ENCODE measurements at regions not wholly inside any gene's neighbourhood (a gene's known extent, or its start where the extent isn't known, plus 50 kb on each side); places are given as distances from the start of the nearest gene placed in this dataset.
"Not testable (repeated sequence)": the region's sequence is repeated elsewhere in the genome, so short reads cannot be mapped to it uniquely, and the experiment has no call there.

- DNase-seq (ENCODE audit: low spot score) = peak; percentile 26
Observed at GRCh38 chr15:58357529-58358476, 74.0 kb upstream of the LIPC start.

- DNase-seq (ENCODE audit: low spot score) = no peak
Observed at GRCh38 chr15:58360421-58361090, 71.2 kb upstream of the LIPC start.

DNA sequence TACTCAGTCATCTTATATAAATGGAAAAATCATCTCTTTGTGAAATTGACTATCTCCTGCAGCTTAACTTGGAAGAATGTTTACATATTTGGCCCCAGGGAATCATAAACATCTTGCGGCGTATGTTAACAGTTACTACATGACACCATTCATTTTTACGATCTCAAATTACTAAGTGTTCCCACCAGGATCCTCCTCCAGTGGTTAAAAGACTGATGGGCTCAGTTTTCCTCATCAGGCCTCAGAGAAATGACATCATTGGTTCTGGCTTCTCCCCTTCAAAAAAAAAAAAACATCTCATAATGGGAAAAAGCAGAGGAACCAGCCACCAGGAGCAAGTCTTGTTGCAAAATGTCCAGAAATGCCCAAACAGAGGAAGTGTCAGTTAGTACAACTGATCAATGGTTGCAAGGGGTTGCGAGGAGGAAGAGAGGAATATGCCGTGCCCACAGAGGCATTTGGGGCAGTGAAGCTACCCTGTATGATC is 70.5 kb upstream of the LIPC start:
- DNase-seq (ENCODE audit: low spot score) = no peak

- DNase-seq (ENCODE audit: low spot score) = no peak
Observed at GRCh38 chr15:58362262-58362922, 69.4 kb upstream of the LIPC start.

DNA sequence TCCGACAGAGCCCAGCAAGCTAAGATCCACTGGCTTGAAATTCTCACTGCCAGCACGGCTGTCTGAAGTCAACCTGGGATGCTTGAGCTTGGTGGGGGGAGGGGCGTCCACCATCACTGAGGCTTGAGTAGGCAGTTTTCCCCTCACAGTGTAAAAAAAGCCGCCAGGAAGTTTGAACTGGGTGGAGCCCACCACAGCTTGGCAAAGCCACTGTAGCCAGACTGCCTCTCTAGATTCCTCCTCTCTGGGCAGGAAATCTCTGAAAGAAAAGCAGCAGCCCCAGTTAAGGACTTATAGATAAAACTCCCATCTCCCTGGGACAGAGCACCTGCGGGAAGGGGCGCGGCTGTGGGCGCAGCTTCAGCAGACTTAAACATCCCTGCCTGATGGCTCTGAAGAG is 68.7 kb upstream of the LIPC start:
- not testable (repeated sequence) for DNase-seq (ENCODE audit: low spot score)

GRCh38 chr15:58363673-58364072 is 68.1 kb upstream of the LIPC start:
- not testable (repeated sequence) for DNase-seq (ENCODE audit: low spot score)

DNA sequence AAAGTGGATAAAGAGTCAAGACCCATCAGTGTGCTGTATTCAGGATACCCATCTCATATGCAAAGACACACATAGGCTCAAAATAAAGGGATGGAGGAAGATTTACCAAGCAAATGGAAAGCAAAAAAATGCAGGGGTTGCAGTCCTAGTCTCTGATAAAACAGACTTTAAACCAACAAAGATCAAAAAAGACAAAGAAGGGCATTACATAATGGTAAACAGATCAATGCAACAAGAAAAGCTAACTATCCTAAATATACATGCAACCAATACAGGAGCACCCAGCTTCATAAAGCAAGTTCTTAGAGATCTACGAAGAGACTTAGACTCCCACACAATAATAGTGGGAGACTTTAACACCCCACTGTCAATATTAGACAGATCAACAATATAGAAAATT is 66.7 kb upstream of the LIPC start:
- not testable (repeated sequence) for DNase-seq (ENCODE audit: low spot score)

DNA sequence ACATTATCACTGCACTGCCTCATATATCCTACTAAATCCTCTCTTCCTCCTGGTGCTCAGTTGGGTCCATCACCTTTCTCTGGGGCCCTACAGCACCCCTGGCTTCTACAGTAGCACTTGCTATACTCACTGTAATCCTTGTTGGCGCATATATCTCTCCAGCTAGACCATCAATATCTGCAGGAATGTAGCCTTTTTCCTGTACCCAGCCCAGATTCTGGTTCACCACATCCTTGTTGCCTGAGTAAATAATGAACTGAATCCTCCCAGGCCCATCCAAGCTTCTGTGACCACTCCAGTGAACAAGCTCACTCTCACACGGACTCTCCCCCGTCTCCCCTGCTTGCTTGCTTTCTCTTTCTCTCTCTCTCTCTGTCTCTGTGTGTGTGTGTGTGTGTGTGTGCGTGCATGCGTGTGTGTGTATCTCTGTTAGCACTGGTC is 62.5 kb upstream of the LIPC start:
- DNase-seq (ENCODE audit: low spot score) = peak; percentile 97

DNA sequence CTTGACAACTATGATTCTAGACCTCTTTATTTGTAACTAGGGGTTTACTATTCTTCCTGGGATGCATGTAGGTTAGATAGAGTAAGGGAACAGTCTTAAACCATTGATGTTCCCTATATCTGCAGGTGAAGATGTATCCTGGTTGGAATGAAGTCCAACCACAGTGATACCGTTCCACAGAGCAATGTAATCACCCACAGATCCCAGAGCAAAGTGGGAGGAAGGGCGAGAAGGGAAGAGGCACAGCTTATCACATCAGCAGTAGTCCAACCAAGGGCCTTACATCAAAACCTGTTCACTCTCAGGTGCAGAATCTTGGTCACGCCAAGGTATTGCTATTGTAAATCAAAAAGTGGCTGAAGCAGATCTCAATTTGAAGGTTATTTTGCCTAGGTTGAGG is 61.8 kb upstream of the LIPC start:
- DNase-seq (ENCODE audit: low spot score) = no peak

- peak; percentile 43 for DNase-seq (ENCODE audit: low spot score)
Observed at GRCh38 chr15:58374147-58374546, 57.6 kb upstream of the LIPC start.

- DNase-seq (ENCODE audit: low spot score) = no peak
Observed at GRCh38 chr15:58377193-58377592, 54.6 kb upstream of the LIPC start.

DNA sequence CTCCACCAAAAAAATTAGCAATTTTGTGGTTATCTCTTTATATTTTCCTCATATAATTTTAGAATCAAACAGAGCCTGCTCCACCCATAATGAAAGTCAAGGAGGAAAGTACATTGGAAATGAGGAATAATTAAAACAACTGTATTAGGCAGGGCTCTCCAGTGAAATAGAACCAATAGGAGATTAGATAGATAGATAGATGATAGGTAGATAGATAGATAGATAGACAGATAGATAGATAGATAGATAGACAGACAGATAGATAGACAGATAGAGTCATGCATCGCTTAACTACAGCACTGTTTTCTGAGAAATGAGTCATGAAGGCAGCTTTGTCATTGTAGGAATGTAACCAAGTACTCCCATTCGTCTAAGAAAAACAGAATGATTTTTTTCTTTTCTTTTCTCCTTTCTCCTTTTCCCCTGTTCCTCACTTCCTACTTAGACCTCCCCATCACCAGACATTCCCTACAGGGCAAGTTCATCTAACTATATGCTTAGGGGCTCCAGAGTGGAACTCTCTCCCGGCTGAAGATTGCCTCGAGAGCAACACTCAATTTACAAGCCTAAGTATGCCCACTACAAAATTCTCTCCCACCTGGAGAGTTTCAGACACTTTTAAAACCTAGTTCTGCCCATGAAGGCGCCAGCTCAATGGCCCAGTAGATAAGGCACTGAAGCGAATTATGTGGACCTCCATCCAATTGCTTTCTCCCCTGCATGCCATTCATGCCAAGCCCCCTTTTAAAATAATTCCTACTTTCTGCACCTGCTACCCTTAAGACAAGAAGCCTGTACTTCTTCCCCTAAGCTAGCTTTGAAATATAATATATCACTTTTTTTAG is 53.3 kb upstream of the LIPC start:
- peak; percentile 67 for DNase-seq (ENCODE audit: low spot score)

GRCh38 chr15:58379454-58379853 is 52.3 kb upstream of the LIPC start:
- not testable (repeated sequence) for DNase-seq (ENCODE audit: low spot score)

GRCh38 chr15:58380280-58380945 is 51.4 kb upstream of the LIPC start:
- no peak for DNase-seq (ENCODE audit: low spot score)

GRCh38 chr15:58381697-58382096 is 50.1 kb upstream of the LIPC start:
- DNase-seq (ENCODE audit: low spot score) = no peak
